ENCODE measurements at regions not wholly inside any gene's neighbourhood (a gene's known extent, or its start where the extent isn't known, plus 50 kb on each side); places are given as distances from the start of the nearest gene placed in this dataset.

GRCh38 chr12:11496157-11496851 is 100.9 kb upstream of the PRB2 start:
- DNase-seq (ENCODE audit: low spot score) = peak; percentile 49
- TF ChIP-seq ETS1 (IDR thresholded peaks at IDR 0.05) (peak; percentile 43; the same call in 1 of the 2 replicates), NANOG (IDR thresholded peaks at IDR 0.05; ENCODE audit: borderline replicate concordance) (no peak)
- Histone ChIP-seq H3K27ac (ENCODE audit: low read depth) (no peak overlapping the region), H3K4me1 (ENCODE audit: insufficient read depth) (no peaks in the 10 kb centered on the region; the same call in 1 of the 2 replicates), H2AFZ (no peak overlapping the region), H3K27me3 (ENCODE audit: insufficient read depth) (peaks cover 20% of the 10 kb centered on the region), H3K4me3 (no peak overlapping the region), H3K4me2 (no peak overlapping the region), H3K79me2 (replicated peaks; ENCODE audit: insufficient read depth) (no peaks in the 10 kb centered on the region), H3F3A (replicated peaks; ENCODE audit: low read depth) (no peaks in the 10 kb centered on the region), H3K9me2 (ENCODE audit: insufficient read depth) (no peaks in the 10 kb centered on the region), H3K36me3 (ENCODE audit: insufficient read depth) (no peaks in the 10 kb centered on the region), H4K20me1 (replicated peaks; ENCODE audit: insufficient read depth) (no peaks in the 10 kb centered on the region)
- no peak overlapping the region for H3K27ac Mint-ChIP-seq
- ATAC-seq = no peak
- peaks cover 16% of the 10 kb centered on the region for H3K27me3 Mint-ChIP-seq (ENCODE audit: insufficient read depth, low read depth, poor library complexity)
- H3K4me1 Mint-ChIP-seq = peaks cover 6% of the 10 kb centered on the region
- no peaks in the 10 kb centered on the region for H3K9me3 Mint-ChIP-seq
- no peaks in the 10 kb centered on the region for H3K36me3 Mint-ChIP-seq (ENCODE audit: low read depth)
- no peak overlapping the region for H3K4me3 Mint-ChIP-seq

GRCh38 chr12:11497438-11497837 is 102.1 kb upstream of the PRB2 start:
- no peaks in the 10 kb centered on the region for H3K9me3 Mint-ChIP-seq
- Histone ChIP-seq H3K27me3 (ENCODE audit: insufficient read depth) (peaks cover 29% of the 10 kb centered on the region), H3K4me2 (no peak overlapping the region), H2AFZ (no peak overlapping the region), H3K36me3 (ENCODE audit: insufficient read depth) (no peaks in the 10 kb centered on the region), H3K27ac (ENCODE audit: low read depth) (no peak overlapping the region), H3K4me3 (no peak overlapping the region), H4K20me1 (replicated peaks; ENCODE audit: insufficient read depth) (no peaks in the 10 kb centered on the region), H3K79me2 (replicated peaks; ENCODE audit: insufficient read depth) (no peaks in the 10 kb centered on the region), H3F3A (replicated peaks; ENCODE audit: low read depth) (no peaks in the 10 kb centered on the region), H3K4me1 (ENCODE audit: insufficient read depth) (no peaks in the 10 kb centered on the region; the same call in 1 of the 2 replicates), H3K9me2 (ENCODE audit: insufficient read depth) (no peaks in the 10 kb centered on the region)
- no peak for DNase-seq (ENCODE audit: low spot score)
- peaks cover 16% of the 10 kb centered on the region for H3K27me3 Mint-ChIP-seq (ENCODE audit: insufficient read depth, low read depth, poor library complexity)
- no peak for ATAC-seq
- H3K4me3 Mint-ChIP-seq = no peak overlapping the region
- peaks cover 6% of the 10 kb centered on the region for H3K4me1 Mint-ChIP-seq
- no peaks in the 10 kb centered on the region for H3K36me3 Mint-ChIP-seq (ENCODE audit: low read depth)
- H3K27ac Mint-ChIP-seq = no peak overlapping the region
- no peak for TF ChIP-seq REST (IDR thresholded peaks at IDR 0.05; ENCODE audit: unreplicated experiment)
- TF ChIP-seq ETS1 (IDR thresholded peaks at IDR 0.05) = no peak
- no peak for TF ChIP-seq JUNB (IDR thresholded peaks at IDR 0.05; ENCODE audit: unreplicated experiment)
- no peak for TF ChIP-seq EZH2 (IDR thresholded peaks at IDR 0.05; ENCODE audit: low read depth, unreplicated experiment)
- no peak for TF ChIP-seq ZNF331 (CRISPR knock-in tag; IDR thresholded peaks at IDR 0.05; ENCODE audit: low read depth)
- TF ChIP-seq POLR2AphosphoS5 (IDR thresholded peaks at IDR 0.05; ENCODE audit: low read depth) = no peak
- TF ChIP-seq STAT1 (IDR thresholded peaks at IDR 0.05; ENCODE audit: unreplicated experiment) = no peak
- TF ChIP-seq ZNF114 (CRISPR knock-in tag; IDR thresholded peaks at IDR 0.05) = no peak
- TF ChIP-seq CTCF (conservative IDR thresholded peaks at IDR 0.05; ENCODE audit: low read depth in 2 of 2) = no peak
